Hepatocyte (in vitro differentiated cells): ENCODE measurements at regions not wholly inside any gene's neighbourhood (a gene's known extent, or its start where the extent isn't known, plus 50 kb on each side); places are given as distances from the start of the nearest gene placed in this dataset.

Source experiments
- CTCF ChIP-seq: fragments of 200-600 bp; sonication (generic); IDR thresholded peaks from 2 replicates; pipeline ENCODE4 v1.5.1; 2016; ENCODE audit warnings: antibody characterized with exemption, mild to moderate bottlenecking; ENCODE audit not compliant: poor library complexity
- EZH2 ChIP-seq: fragments of 200-600 bp; sonication (generic); IDR thresholded peaks from 2 replicates; pipeline ENCODE4 v1.6.1; 2016; ENCODE audit warnings: antibody characterized with exemption, mild to moderate bottlenecking, borderline replicate concordance
- EZH2phosphoT487 ChIP-seq: fragments of 200-600 bp; sonication (generic); IDR thresholded peaks from one replicate; pipeline ENCODE4 v1.6.1; 2018; ENCODE audit warnings: antibody characterized with exemption, mild to moderate bottlenecking, low read depth, moderate library complexity; ENCODE audit not compliant: unreplicated experiment, severe bottlenecking

GRCh38 chr22:47289336-47289985, 527.0 kb downstream of the TBC1D22A start:
- TF ChIP-seq EZH2 (no peak), CTCF (no peak), EZH2phosphoT487 (no peak)
